Kidney (tissue), 13 donors: ENCODE measurements at regions not wholly inside any gene's neighbourhood (a gene's known extent, or its start where the extent isn't known, plus 50 kb on each side); places are given as distances from the start of the nearest gene placed in this dataset.

Experiments used
- DNase-seq, 5 donors: peaks; one replicate each; pipeline ENCODE4 v3.0.0-alpha.2; 2013 to 2020
- FAIRE-seq: peaks from 2 replicates; lab custom pipeline; 2012; peaks lifted over from hg19 to GRCh38; lab: Jason Lieb, UNC
- H3K27ac ChIP-seq, 2 donors: one replicate each; pipeline ENCODE4 v1.7.0; 2013; ENCODE audit warnings: low read depth in 2 of 2, low read length in 2 of 2, inconsistent platforms in 1 of 2
- H3K27me3 ChIP-seq: one replicate; pipeline ENCODE4 v1.7.1; 2013; ENCODE audit warnings: low read length, inconsistent platforms; ENCODE audit not compliant: control insufficient read depth, insufficient read depth
- H3K36me3 ChIP-seq, 3 donors: one replicate each; pipeline versions ENCODE4 v1.7.0 to v1.7.1; 2013; ENCODE audit warnings: low read length in 3 of 3, control low read depth in 1 of 3, inconsistent platforms in 1 of 3; ENCODE audit not compliant: insufficient read depth in 3 of 3, control insufficient read depth in 2 of 3
- H3K4me1 ChIP-seq, 3 donors: one replicate each; pipeline versions ENCODE4 v1.7.0 to v1.7.1; 2013; ENCODE audit warnings: low read length in 3 of 3, inconsistent platforms in 1 of 3, low read depth in 1 of 3; ENCODE audit not compliant: control insufficient read depth in 2 of 3, insufficient read depth in 2 of 3
- H3K4me3 ChIP-seq, 3 donors: one replicate each; pipeline versions ENCODE4 v1.7.0 to v1.8.1; 2013; ENCODE audit warnings: low read length in 3 of 3, control low read depth in 1 of 3, inconsistent platforms in 1 of 3
- H3K9ac ChIP-seq, 3 donors: one replicate each; pipeline versions ENCODE4 v1.7.0 to v1.7.1; 2013; ENCODE audit warnings: low read length in 3 of 3, control low read depth in 1 of 3, inconsistent platforms in 1 of 3
- H3K9me3 ChIP-seq, 3 donors: one replicate each; pipeline versions ENCODE4 v1.7.0 to v1.7.1; 2013; ENCODE audit warnings: low read length in 3 of 3, control low read depth in 1 of 3, inconsistent platforms in 1 of 3; ENCODE audit not compliant: control insufficient read depth in 2 of 3, insufficient read depth in 1 of 3
- CTCF ChIP-seq: IDR thresholded peaks from 3 replicates; pipeline ENCODE4 v1.5.1; 2012; ENCODE audit warnings: mild to moderate bottlenecking, moderate library complexity, borderline replicate concordance; ENCODE audit not compliant: insufficient read depth; ENCODE audit errors: extremely low read depth
- intact Hi-C: fragments of 100-400 bp; cut with DNase I; formaldehyde crosslinking; loops from one replicate; pipeline ENCODE4 v1.11.1; 2022
- donor health status: control.
- donor health status: control.
- donor health status: control.
- donor health status: control.
- donor health status: control.
- donor health status: DM: yes; HTN: yes; CAD: no.
- donor health status: Normal renal cell carcinoma (clear cell type).

GRCh38 chr6:113584767-113585166, 272.4 kb upstream of the MARCKS start:
- H3K27ac ChIP-seq: no peak overlapping the region
- no peak overlapping the region for H3K9ac ChIP-seq
- DNase-seq: no peak
- peaks cover 0 to 2% (median 0%) of the 10 kb centered on the region in 3 donors for H3K4me1 ChIP-seq
- intact Hi-C loops: no loop called here
- no peak for TF ChIP-seq CTCF
- H3K4me3 ChIP-seq: no peak overlapping the region
- no peaks in the 10 kb centered on the region for H3K27me3 ChIP-seq
- no peaks in the 10 kb centered on the region for H3K36me3 ChIP-seq
- H3K9me3 ChIP-seq: no peaks in the 10 kb centered on the region
- FAIRE-seq: no peak

- FAIRE-seq (no peak), DNase-seq (no peak)
- Histone ChIP-seq H3K9ac (no peak overlapping the region), H3K27ac (no peak overlapping the region), H3K4me1 (peaks cover 0 to 2% (median 0%) of the 10 kb centered on the region in 3 donors), H3K36me3 (no peaks in the 10 kb centered on the region), H3K4me3 (no peak overlapping the region), H3K27me3 (no peaks in the 10 kb centered on the region), H3K9me3 (no peaks in the 10 kb centered on the region)
- no peak for TF ChIP-seq CTCF
- intact Hi-C loops: no loop called here
Measured at GRCh38 chr6:113585246-113585645, 271.9 kb upstream of the MARCKS start.

GRCh38 chr6:113586413-113587077, 270.6 kb upstream of the MARCKS start:
- DNase-seq: peak in 1 of 5 donors; percentile 27
- FAIRE-seq: no peak
- Histone ChIP-seq H3K27ac (no peak overlapping the region), H3K9ac (no peak overlapping the region), H3K4me1 (peaks cover 0 to 2% (median 0%) of the 10 kb centered on the region in 3 donors), H3K4me3 (no peak overlapping the region), H3K9me3 (no peaks in the 10 kb centered on the region), H3K27me3 (no peaks in the 10 kb centered on the region), H3K36me3 (no peaks in the 10 kb centered on the region)
- intact Hi-C loops: no loop called here
- TF ChIP-seq CTCF: no peak
